Peyer's patch (tissue), 4 donors: ENCODE measurements at regions not wholly inside any gene's neighbourhood (a gene's known extent, or its start where the extent isn't known, plus 50 kb on each side); places are given as distances from the start of the nearest gene placed in this dataset.

Experiments
- POLR2A ChIP-seq, 2 donors: fragments of 450-650 bp; IDR thresholded peaks; one replicate each; pipeline ENCODE4 v1.5.1; 2017; ENCODE audit warnings: antibody characterized with exemption in 2 of 2, mild to moderate bottlenecking in 2 of 2, moderate library complexity in 2 of 2
- TF ChIP-seq, protein P1 (sequence below), 6 experiments: fragments of 450-650 bp in 4 of 6; fragments of 200-600 bp in 2 of 6; sonication (generic) in 1 of 6; IDR thresholded peaks; one replicate each; pipeline ENCODE4 v1.5.1; 2017 to 2019; ENCODE audit warnings: antibody characterized with exemption in 6 of 6, mild to moderate bottlenecking in 3 of 6, moderate library complexity in 1 of 6

DNA sequence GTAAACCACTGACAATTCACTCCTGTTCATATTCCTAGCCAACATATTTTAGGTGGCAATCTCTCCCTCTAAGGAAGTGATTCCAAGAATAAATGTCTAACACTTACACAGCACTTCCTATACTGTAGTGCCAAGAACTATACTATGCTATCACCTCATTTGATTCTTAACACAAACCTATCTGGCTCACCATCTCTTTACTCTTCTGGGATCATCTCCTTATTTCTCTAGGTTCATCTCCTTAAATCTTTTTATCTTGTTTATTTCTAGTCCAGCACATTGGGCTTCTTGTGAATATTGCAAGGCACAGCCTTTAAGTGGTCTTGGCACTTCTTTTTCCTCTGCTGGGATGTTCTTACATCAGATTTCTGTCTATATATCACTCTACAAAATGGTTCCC is 366.3 kb downstream of the SLITRK6 start:
- TF ChIP-seq POLR2A (IDR thresholded peaks at IDR 0.05): no peak
- TF ChIP-seq, protein P1, sequence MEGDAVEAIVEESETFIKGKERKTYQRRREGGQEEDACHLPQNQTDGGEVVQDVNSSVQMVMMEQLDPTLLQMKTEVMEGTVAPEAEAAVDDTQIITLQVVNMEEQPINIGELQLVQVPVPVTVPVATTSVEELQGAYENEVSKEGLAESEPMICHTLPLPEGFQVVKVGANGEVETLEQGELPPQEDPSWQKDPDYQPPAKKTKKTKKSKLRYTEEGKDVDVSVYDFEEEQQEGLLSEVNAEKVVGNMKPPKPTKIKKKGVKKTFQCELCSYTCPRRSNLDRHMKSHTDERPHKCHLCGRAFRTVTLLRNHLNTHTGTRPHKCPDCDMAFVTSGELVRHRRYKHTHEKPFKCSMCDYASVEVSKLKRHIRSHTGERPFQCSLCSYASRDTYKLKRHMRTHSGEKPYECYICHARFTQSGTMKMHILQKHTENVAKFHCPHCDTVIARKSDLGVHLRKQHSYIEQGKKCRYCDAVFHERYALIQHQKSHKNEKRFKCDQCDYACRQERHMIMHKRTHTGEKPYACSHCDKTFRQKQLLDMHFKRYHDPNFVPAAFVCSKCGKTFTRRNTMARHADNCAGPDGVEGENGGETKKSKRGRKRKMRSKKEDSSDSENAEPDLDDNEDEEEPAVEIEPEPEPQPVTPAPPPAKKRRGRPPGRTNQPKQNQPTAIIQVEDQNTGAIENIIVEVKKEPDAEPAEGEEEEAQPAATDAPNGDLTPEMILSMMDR (IDR thresholded peaks at IDR 0.05): no peak
